ENCODE measurements at regions not wholly inside any gene's neighbourhood (a gene's known extent, or its start where the extent isn't known, plus 50 kb on each side); places are given as distances from the start of the nearest gene placed in this dataset.

DNA sequence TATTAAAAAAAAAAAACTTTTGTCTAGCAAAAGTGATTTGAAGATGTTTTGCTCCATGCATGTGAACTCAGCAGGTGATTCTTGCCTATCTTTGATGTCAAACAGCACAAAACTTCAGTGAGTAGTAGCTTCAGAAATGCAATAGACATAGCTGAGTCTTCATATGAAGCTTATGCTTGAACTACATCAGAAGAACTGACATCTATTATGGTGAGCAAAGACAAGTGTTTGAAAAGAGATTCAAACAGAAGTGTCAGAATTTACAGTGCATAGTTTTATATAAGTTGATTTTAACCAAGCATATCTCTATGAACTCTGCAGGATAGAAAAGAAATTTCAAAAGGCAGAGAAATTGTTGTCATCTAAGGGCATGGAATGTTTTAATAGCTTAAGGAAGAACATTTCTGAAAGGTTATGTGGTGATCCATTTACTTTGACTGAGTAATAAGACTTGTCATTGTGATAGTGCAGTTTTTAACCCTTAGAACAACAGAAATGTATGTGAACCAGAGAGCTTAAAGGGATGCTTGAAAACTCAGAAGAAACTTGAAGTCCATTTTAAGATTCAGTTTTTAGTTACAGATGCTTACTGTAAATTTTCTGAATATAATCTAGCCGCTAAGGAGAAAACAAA lies 351.4 kb downstream of the MDFIC start:
- H3K4me3 ChIP-seq (ENCODE audit: low read length): no peak overlapping the region
- no peaks in the 10 kb centered on the region for H3K79me2 ChIP-seq (ENCODE audit: low read length)
- no peaks in the 10 kb centered on the region for H4K20me1 ChIP-seq (ENCODE audit: insufficient read depth, low read length)
- no peaks in the 10 kb centered on the region for H3K9me2 ChIP-seq (replicated peaks; ENCODE audit: insufficient read depth, low read length)
- TF ChIP-seq, protein P1, sequence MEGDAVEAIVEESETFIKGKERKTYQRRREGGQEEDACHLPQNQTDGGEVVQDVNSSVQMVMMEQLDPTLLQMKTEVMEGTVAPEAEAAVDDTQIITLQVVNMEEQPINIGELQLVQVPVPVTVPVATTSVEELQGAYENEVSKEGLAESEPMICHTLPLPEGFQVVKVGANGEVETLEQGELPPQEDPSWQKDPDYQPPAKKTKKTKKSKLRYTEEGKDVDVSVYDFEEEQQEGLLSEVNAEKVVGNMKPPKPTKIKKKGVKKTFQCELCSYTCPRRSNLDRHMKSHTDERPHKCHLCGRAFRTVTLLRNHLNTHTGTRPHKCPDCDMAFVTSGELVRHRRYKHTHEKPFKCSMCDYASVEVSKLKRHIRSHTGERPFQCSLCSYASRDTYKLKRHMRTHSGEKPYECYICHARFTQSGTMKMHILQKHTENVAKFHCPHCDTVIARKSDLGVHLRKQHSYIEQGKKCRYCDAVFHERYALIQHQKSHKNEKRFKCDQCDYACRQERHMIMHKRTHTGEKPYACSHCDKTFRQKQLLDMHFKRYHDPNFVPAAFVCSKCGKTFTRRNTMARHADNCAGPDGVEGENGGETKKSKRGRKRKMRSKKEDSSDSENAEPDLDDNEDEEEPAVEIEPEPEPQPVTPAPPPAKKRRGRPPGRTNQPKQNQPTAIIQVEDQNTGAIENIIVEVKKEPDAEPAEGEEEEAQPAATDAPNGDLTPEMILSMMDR (IDR thresholded peaks at IDR 0.05; ENCODE audit: low read length): no peak
- TF ChIP-seq EZH2 (optimal IDR thresholded peaks at IDR 0.05; ENCODE audit: low read depth, low read length): no peak
- TF ChIP-seq EZH2phosphoT487 (IDR thresholded peaks at IDR 0.05; ENCODE audit: low read length): no peak
- H3K9ac ChIP-seq (ENCODE audit: low read length): no peak overlapping the region
- no peaks in the 10 kb centered on the region for H3K36me3 ChIP-seq (replicated peaks; ENCODE audit: insufficient read depth, low read length)
- no peaks in the 10 kb centered on the region for H3K27me3 ChIP-seq (replicated peaks; ENCODE audit: insufficient read depth, low read length)
- H3K27ac ChIP-seq (ENCODE audit: low read length): no peak overlapping the region
- no peak overlapping the region for H3K4me2 ChIP-seq (ENCODE audit: low read depth, low read length)
- no peak for DNase-seq
- H2AFZ ChIP-seq (ENCODE audit: low read length): no peak overlapping the region
- no peaks in the 10 kb centered on the region for H3K4me1 ChIP-seq (ENCODE audit: low read length)
- no peaks in the 10 kb centered on the region for H3K9me3 ChIP-seq (replicated peaks; ENCODE audit: insufficient read depth, low read length)
- H3F3A ChIP-seq (ENCODE audit: insufficient read depth, low read length): no peaks in the 10 kb centered on the region

DNA sequence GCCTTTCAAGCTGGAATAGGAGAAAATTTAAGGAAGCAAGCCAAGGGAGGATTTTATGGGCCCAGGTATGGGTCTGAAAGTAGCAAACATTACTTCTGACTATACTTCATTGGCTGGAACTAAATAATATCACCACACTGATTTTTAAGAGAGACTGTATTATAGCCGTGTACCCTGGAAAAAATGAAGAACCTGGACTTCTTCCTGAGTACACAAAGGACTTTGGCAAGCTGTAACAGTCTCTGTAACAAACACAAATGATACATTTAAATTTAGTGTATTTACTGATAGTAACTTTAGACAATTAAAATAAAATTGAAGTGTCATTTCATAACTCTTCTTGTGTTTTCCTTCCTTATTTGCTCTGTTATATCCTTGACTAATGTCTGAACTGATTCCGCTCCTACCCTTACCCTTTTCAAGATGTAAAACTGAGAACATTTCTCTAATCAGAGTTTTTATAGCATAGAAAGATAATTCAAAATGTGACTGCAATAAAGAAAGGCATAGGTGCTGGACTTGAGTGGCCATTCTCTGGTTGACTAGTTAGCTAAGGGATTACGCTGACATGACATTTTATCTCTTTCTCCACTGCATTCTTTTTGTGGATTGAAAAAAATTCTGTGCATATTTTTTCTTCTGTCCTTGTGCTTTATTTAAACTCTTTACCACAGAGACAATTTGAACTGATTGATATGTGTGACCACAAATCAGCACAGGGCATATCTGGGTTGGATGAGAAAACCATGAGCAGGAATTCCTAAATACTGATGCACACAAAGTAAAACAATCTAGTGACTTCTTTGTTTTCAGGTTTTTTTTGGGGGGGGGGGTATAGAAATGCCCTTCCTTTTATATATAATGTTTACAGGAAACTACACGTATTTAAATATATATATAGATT lies 349.7 kb downstream of the MDFIC start:
- Histone ChIP-seq H3K9me3 (replicated peaks; ENCODE audit: insufficient read depth, low read length) (no peaks in the 10 kb centered on the region), H3K4me3 (ENCODE audit: low read length) (no peak overlapping the region), H3K4me2 (ENCODE audit: low read depth, low read length) (no peak overlapping the region), H3K27me3 (replicated peaks; ENCODE audit: insufficient read depth, low read length) (no peaks in the 10 kb centered on the region), H2AFZ (ENCODE audit: low read length) (no peak overlapping the region), H3K9ac (ENCODE audit: low read length) (no peak overlapping the region), H3K9me2 (replicated peaks; ENCODE audit: insufficient read depth, low read length) (no peaks in the 10 kb centered on the region), H3K36me3 (replicated peaks; ENCODE audit: insufficient read depth, low read length) (no peaks in the 10 kb centered on the region), H3F3A (ENCODE audit: insufficient read depth, low read length) (no peaks in the 10 kb centered on the region), H3K4me1 (ENCODE audit: low read length) (no peaks in the 10 kb centered on the region), H3K27ac (ENCODE audit: low read length) (no peak overlapping the region), H4K20me1 (ENCODE audit: insufficient read depth, low read length) (no peaks in the 10 kb centered on the region), H3K79me2 (ENCODE audit: low read length) (no peaks in the 10 kb centered on the region)
- DNase-seq: no peak
- no peak for TF ChIP-seq EZH2phosphoT487 (IDR thresholded peaks at IDR 0.05; ENCODE audit: low read length)
- no peak for TF ChIP-seq EZH2 (optimal IDR thresholded peaks at IDR 0.05; ENCODE audit: low read depth, low read length)
- TF ChIP-seq, protein P1 (IDR thresholded peaks at IDR 0.05; ENCODE audit: low read length): no peak

DNA sequence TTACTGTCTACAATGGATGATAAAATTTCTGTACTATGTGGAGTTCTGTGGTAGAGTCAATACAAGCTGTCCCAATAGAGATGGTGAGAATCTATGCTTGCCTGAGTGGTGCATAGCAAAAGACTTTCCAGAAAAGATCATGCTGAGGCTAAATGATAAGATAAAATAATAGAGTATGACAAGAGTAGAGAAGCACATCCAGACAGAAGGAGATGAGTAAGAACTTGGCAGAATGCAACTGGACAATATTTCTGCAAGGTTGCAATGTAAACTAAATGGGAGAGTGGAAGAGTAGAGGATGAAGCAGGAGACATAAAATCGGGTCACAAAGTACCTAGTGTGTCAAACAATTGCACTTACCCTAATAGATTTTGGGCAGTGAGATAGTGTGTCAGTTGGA lies 347.6 kb downstream of the MDFIC start:
- DNase-seq: no peak
- no peak for TF ChIP-seq EZH2phosphoT487 (IDR thresholded peaks at IDR 0.05; ENCODE audit: low read length)
- TF ChIP-seq EZH2 (optimal IDR thresholded peaks at IDR 0.05; ENCODE audit: low read depth, low read length): no peak
- TF ChIP-seq, protein P1 (IDR thresholded peaks at IDR 0.05; ENCODE audit: low read length): no peak
- Histone ChIP-seq H3K9me2 (replicated peaks; ENCODE audit: insufficient read depth, low read length) (no peaks in the 10 kb centered on the region), H4K20me1 (ENCODE audit: insufficient read depth, low read length) (no peaks in the 10 kb centered on the region), H3K27me3 (replicated peaks; ENCODE audit: insufficient read depth, low read length) (no peaks in the 10 kb centered on the region), H3F3A (ENCODE audit: insufficient read depth, low read length) (no peaks in the 10 kb centered on the region), H3K9me3 (replicated peaks; ENCODE audit: insufficient read depth, low read length) (no peaks in the 10 kb centered on the region), H2AFZ (ENCODE audit: low read length) (no peak overlapping the region), H3K4me2 (ENCODE audit: low read depth, low read length) (no peak overlapping the region), H3K27ac (ENCODE audit: low read length) (no peak overlapping the region), H3K4me1 (ENCODE audit: low read length) (no peaks in the 10 kb centered on the region), H3K9ac (ENCODE audit: low read length) (no peak overlapping the region), H3K79me2 (ENCODE audit: low read length) (no peaks in the 10 kb centered on the region), H3K36me3 (replicated peaks; ENCODE audit: insufficient read depth, low read length) (no peaks in the 10 kb centered on the region), H3K4me3 (ENCODE audit: low read length) (no peak overlapping the region)
